Right cardiac atrium (tissue), 5 donors: ENCODE measurements at regions not wholly inside any gene's neighbourhood (a gene's known extent, or its start where the extent isn't known, plus 50 kb on each side); places are given as distances from the start of the nearest gene placed in this dataset.

Experiments
- ATAC-seq, 2 donors: fragments of 200-7000 bp; cut with Tn5 transposase; one replicate each; pipeline versions ENCODE4 v1.8.0 to v1.9.1; 2020; ENCODE audit warnings: moderate library complexity in 2 of 2, mild to moderate bottlenecking in 1 of 2
- DNase-seq, 3 donors: peaks; one replicate each; pipeline ENCODE4 v3.0.0-alpha.2; 2020
- H3K27ac ChIP-seq: one replicate; pipeline ENCODE4 v1.5.1; 2013; ENCODE audit warnings: mild to moderate bottlenecking, low read length, control low read depth, moderate library complexity
- H3K27me3 ChIP-seq: one replicate; pipeline ENCODE4 v1.6.1; 2013; ENCODE audit not compliant: control insufficient read depth, insufficient read depth
- H3K4me1 ChIP-seq: one replicate; pipeline ENCODE4 v1.6.1; 2013; ENCODE audit warnings: low read length; ENCODE audit not compliant: control insufficient read depth, insufficient read depth
- H3K4me3 ChIP-seq: one replicate; pipeline ENCODE4 v1.5.1; 2013; ENCODE audit warnings: low read length, control low read depth
- H3K9me3 ChIP-seq: one replicate; pipeline ENCODE4 v1.6.1; 2013; ENCODE audit warnings: low read length; ENCODE audit not compliant: control insufficient read depth
- WGBS: extraction: QIAGEN DNeasy Blood & Tissue Kit; methylation state at CpG from one replicate; pipeline ENCODE4 v1.1.7; 2013; 5-methylcytosine and 5-hydroxymethylcytosine counted together
- intact Hi-C, 4 donors: fragments of 100-400 bp; cut with DNase I; formaldehyde crosslinking; loops; one replicate each; pipeline versions ENCODE4 v1.11.0 to v1.14.0; 2022 to 2023
- donor health status: healthy with polysubstance abuse.
- donor health status: DM: no; HTN: yes; CAD: no.
- donor health status: DM: no; HTN: no; CAD: no.
- donor health status: DM: no; HTN: yes; CAD: no; lungs with severe emphysema.
- donor health status: DM: yes; HTN: yes; CAD: no.

DNA sequence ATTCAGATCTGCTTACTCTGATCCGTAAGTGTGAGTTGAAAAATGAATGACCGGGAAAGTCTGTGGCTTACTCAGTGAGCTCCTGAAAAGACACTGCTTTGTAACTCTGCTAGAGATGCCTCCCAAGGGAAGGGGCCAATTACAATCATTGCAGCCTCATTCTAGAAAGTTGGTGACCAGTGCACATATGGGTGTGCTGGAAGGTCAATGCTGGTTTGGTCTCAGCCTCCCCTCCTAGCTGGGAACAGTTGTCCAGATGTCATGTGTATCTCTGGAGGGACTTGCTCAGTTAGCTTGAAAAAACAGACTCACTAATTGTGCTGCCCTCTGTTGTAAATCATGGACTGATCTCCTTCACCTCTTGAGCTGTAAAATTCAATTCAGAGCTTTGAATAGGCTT, 405.0 kb downstream of the ADRA2A start:
- Histone ChIP-seq H3K4me3 (no peak overlapping the region), H3K4me1 (no peaks in the 10 kb centered on the region), H3K9me3 (no peaks in the 10 kb centered on the region), H3K27me3 (no peaks in the 10 kb centered on the region), H3K27ac (no peak overlapping the region)
- WGBS, result 89% methylated on average over 2 of the region's 2 CpGs
- ATAC-seq, result no peak
- DNase-seq, result no peak
- intact Hi-C loops, result no loop called here

GRCh38 chr10:111482621-111483216, 405.9 kb downstream of the ADRA2A start:
- no peak overlapping the region for H3K27ac ChIP-seq
- DNase-seq (no peak), ATAC-seq (no peak)
- intact Hi-C loops, result no loop called here
- H3K27me3 ChIP-seq, result no peaks in the 10 kb centered on the region
- no peak overlapping the region for H3K4me3 ChIP-seq
- no peaks in the 10 kb centered on the region for H3K9me3 ChIP-seq
- WGBS, result 75% methylated on average over 5 of the region's 5 CpGs
- no peaks in the 10 kb centered on the region for H3K4me1 ChIP-seq

GRCh38 chr10:111485767-111486166, 408.9 kb downstream of the ADRA2A start:
- no peak for ATAC-seq
- peaks cover 4% of the 10 kb centered on the region for H3K9me3 ChIP-seq
- intact Hi-C loops, result no loop called here
- no peaks in the 10 kb centered on the region for H3K4me1 ChIP-seq
- no peaks in the 10 kb centered on the region for H3K27me3 ChIP-seq
- 62% methylated on average over 3 of the region's 3 CpGs for WGBS
- no peak overlapping the region for H3K27ac ChIP-seq
- H3K4me3 ChIP-seq, result no peak overlapping the region
- DNase-seq, result no peak

DNA sequence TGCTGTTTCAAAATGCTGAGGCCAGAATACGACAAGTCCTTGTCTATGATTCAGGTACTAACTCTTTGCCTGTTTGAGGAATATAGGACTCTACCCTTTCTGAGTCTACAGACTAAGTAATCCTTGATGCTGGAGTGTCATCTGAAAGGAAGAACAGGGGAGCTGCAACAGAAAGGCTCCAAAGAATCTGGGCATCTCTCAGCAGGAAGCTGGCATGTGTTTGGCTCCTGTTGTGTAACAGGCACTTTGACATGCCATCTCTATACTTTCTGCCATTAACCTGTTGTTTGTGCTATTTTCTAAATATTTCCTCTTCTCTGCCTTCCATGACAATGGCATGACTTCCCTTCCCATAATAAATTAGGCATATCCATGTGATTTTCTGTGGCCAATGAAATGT, 409.5 kb downstream of the ADRA2A start:
- ATAC-seq (no peak), DNase-seq (no peak)
- H3K27me3 ChIP-seq, result no peaks in the 10 kb centered on the region
- WGBS, result 81% methylated on average over 1 of the region's 1 CpG
- H3K27ac ChIP-seq, result no peak overlapping the region
- intact Hi-C loops, result no loop called here
- H3K4me3 ChIP-seq, result no peak overlapping the region
- H3K9me3 ChIP-seq, result peaks cover 4% of the 10 kb centered on the region
- H3K4me1 ChIP-seq, result no peaks in the 10 kb centered on the region

GRCh38 chr10:111488668-111489067, 411.8 kb downstream of the ADRA2A start:
- no peaks in the 10 kb centered on the region for H3K27me3 ChIP-seq
- DNase-seq, result no peak
- ATAC-seq, result no peak
- 13% methylated on average over 2 of the region's 2 CpGs for WGBS
- no peak overlapping the region for H3K4me3 ChIP-seq
- no peak overlapping the region for H3K27ac ChIP-seq
- intact Hi-C loops, result no loop called here
- H3K9me3 ChIP-seq, result peaks cover 4% of the 10 kb centered on the region
- H3K4me1 ChIP-seq, result no peaks in the 10 kb centered on the region

DNA sequence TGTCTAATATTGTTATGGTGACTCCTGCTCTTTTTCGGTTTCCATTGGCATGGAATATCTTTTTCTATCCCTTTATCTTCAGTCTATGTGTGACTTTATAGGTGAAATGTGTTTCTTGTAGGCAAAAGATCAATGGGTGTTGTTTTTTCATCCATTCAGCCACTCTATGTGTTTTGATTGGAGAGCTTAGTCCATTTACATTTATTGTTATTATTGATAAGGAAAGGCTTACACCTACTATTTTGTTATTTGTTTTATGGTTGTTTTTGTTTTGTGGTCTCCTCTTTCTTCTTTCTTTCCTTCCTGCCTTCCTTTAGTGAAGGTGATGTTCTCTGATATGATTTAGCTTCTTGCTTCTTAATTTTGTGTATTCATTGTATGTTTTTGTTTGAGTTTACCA, 414.3 kb downstream of the ADRA2A start:
- no peaks in the 10 kb centered on the region for H3K27me3 ChIP-seq
- no peak for DNase-seq
- H3K4me1 ChIP-seq, result no peaks in the 10 kb centered on the region
- no peak overlapping the region for H3K4me3 ChIP-seq
- intact Hi-C loops, result no loop called here
- no peak overlapping the region for H3K27ac ChIP-seq
- no peak for ATAC-seq
- WGBS, result 41% methylated on average over 1 of the region's 1 CpG
- H3K9me3 ChIP-seq, result peaks cover 4% of the 10 kb centered on the region

DNA sequence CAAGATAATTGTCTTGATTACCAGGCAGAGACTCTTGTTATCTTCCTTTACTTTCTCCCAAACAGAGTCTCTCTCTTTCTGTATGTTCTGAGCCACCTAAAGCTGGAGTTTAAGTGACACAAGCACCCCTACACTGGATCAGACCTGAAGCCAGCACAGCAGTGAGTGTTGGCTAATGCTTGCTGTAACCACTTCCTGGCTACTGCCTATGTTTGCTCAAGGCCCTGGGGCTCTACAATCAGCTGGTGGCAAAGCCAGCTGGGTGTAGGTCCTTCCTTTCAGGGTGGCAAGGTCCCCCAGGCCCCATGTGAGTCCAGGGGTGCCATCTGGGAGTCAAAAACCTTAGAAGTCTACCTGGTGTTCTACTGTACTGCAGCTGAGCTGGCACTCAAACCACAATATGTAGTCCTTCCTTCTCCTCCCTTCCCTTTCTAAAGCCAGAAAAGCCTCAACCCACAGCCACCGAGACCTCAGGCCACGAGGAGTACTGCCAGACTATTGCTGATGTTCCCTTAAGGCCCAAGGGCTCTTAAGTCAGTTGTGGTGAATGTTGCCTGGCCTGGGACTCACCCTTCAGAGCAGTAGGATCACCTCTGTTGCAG, 416.3 kb downstream of the ADRA2A start:
- 71% methylated on average over 2 of the region's 2 CpGs for WGBS
- DNase-seq (no peak), ATAC-seq (no peak)
- Histone ChIP-seq H3K27me3 (no peaks in the 10 kb centered on the region), H3K4me1 (no peaks in the 10 kb centered on the region), H3K9me3 (peaks cover 4% of the 10 kb centered on the region), H3K27ac (no peak overlapping the region), H3K4me3 (no peak overlapping the region)
- intact Hi-C loops, result no loop called here

DNA sequence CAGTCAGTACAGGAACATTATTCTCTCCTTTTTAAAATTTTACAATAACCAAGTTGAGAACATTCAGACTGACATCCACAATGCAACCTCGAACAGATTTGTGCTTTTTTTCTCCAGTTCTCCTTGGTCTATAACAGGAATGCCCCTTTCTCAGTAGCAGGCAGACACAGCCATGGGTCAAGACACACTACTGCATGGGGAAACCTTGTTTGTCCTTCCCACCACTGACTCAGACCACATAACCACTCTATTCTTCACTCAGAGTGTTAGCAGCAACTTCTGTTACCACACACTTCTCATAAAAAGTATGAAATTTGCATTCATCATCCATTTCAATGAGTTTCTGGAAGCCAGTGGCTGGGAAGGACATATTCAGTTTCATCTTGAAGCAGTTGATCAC, 421.7 kb downstream of the ADRA2A start:
- Histone ChIP-seq H3K27ac (no peak overlapping the region), H3K4me1 (no peaks in the 10 kb centered on the region), H3K9me3 (no peaks in the 10 kb centered on the region), H3K4me3 (no peak overlapping the region), H3K27me3 (no peaks in the 10 kb centered on the region)
- ATAC-seq (no peak), DNase-seq (no peak)
- intact Hi-C loops, result no loop called here
- WGBS, result 33% methylated on average over 1 of the region's 1 CpG

DNA sequence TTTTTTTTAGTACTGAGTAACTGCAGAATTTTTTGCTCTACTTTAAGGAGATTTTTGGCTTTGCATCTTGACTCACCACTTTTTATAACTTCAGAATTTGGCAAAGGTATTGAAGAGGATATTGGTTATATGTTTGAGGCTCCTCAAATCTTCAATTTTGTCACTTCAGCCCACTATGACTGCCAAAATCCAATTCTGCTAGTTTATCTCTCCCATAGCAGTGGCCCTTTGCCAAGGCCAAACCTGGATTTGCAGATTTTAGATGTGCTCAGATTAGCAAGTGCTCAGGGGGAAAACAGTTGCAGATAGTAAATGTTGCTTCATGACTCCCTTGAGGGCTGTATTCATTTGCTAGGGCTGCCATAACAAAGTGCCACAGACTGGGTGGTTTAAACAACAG, 427.5 kb downstream of the ADRA2A start:
- H3K4me3 ChIP-seq, result no peak overlapping the region
- DNase-seq (no peak), ATAC-seq (no peak)
- no peaks in the 10 kb centered on the region for H3K27me3 ChIP-seq
- H3K9me3 ChIP-seq, result no peaks in the 10 kb centered on the region
- intact Hi-C loops, result no loop called here
- no peak overlapping the region for H3K27ac ChIP-seq
- H3K4me1 ChIP-seq, result no peaks in the 10 kb centered on the region

DNA sequence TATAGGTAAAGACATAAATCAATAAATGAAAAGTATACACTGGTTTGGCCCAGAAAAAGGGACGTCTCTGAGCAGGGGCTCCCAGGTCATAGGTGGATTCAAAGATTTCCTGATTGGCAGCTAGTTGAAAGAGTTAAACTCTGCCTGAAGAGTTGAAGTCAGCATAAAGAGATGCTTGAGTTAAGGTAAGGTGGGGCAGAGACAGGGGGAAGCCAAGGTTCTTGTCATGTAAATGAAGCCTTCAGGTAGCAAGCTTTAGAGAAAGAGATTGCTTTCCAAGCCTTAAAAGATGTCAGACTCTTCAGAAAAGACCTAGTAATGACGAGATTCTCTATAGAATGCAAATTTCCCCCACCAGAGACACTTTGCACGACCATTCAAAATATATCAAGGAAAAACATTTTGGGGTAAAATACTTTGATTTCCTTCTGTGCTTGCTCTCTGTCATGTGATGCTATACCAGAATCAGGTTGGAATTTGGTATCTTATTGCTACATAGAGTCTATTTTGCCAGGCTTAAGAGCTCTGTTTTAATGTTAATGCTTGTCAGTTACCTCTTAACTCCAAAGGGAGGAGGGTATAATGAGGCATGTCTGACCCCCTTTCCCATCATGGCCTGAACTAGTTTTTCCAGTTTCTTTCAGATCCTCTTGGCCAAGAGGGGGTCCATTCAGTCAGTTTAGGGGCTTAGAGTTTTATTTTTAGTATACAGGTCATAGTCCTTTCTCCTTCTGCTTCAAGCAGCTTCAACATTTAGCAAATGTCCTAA, 429.6 kb downstream of the ADRA2A start:
- no peak for ATAC-seq
- WGBS, result 19% methylated on average over 3 of the region's 3 CpGs
- intact Hi-C loops, result no loop called here
- Histone ChIP-seq H3K27ac (no peak overlapping the region), H3K9me3 (no peaks in the 10 kb centered on the region), H3K4me1 (no peaks in the 10 kb centered on the region), H3K4me3 (no peak overlapping the region), H3K27me3 (no peaks in the 10 kb centered on the region)
- DNase-seq, result no peak

DNA sequence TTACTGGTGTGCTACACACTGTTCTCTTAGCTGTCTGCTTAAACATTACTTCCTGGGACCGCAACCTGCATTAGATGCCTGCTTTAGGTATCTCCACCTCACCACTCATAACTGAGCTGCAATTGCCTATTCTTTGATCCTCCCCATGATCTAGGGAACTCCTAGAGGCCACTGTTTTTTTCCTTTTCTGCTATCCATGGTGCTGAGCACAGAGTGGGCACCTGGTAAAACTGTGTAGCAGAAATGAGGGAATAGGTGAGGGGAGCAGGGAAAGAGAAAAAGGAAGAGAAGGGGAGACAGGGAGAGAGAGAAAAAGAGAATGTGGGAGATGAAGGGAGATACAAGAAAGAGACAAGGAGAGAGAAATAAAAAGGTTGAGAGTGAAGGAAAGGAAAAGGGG, 434.9 kb downstream of the ADRA2A start:
- Histone ChIP-seq H3K27ac (no peak overlapping the region), H3K9me3 (no peaks in the 10 kb centered on the region), H3K4me1 (no peaks in the 10 kb centered on the region), H3K4me3 (no peak overlapping the region), H3K27me3 (no peaks in the 10 kb centered on the region)
- intact Hi-C loops, result no loop called here
- DNase-seq, result no peak
- WGBS, result 90% methylated on average over 1 of the region's 1 CpG
- ATAC-seq, result no peak
